Kidney (tissue), 13 donors: ENCODE measurements at regions not wholly inside any gene's neighbourhood (a gene's known extent, or its start where the extent isn't known, plus 50 kb on each side); places are given as distances from the start of the nearest gene placed in this dataset.

Source experiments
- DNase-seq, 5 donors: peaks; one replicate each; pipeline ENCODE4 v3.0.0-alpha.2; 2013 to 2020
- FAIRE-seq: peaks from 2 replicates; lab custom pipeline; 2012; peaks lifted over from hg19 to GRCh38; lab: Jason Lieb, UNC
- H3K27ac ChIP-seq, 2 donors: one replicate each; pipeline ENCODE4 v1.7.0; 2013; ENCODE audit warnings: low read depth in 2 of 2, low read length in 2 of 2, inconsistent platforms in 1 of 2
- H3K27me3 ChIP-seq: one replicate; pipeline ENCODE4 v1.7.1; 2013; ENCODE audit warnings: low read length, inconsistent platforms; ENCODE audit not compliant: control insufficient read depth, insufficient read depth
- H3K36me3 ChIP-seq, 3 donors: one replicate each; pipeline versions ENCODE4 v1.7.0 to v1.7.1; 2013; ENCODE audit warnings: low read length in 3 of 3, control low read depth in 1 of 3, inconsistent platforms in 1 of 3; ENCODE audit not compliant: insufficient read depth in 3 of 3, control insufficient read depth in 2 of 3
- H3K4me1 ChIP-seq, 3 donors: one replicate each; pipeline versions ENCODE4 v1.7.0 to v1.7.1; 2013; ENCODE audit warnings: low read length in 3 of 3, inconsistent platforms in 1 of 3, low read depth in 1 of 3; ENCODE audit not compliant: control insufficient read depth in 2 of 3, insufficient read depth in 2 of 3
- H3K4me3 ChIP-seq, 3 donors: one replicate each; pipeline versions ENCODE4 v1.7.0 to v1.8.1; 2013; ENCODE audit warnings: low read length in 3 of 3, control low read depth in 1 of 3, inconsistent platforms in 1 of 3
- H3K9ac ChIP-seq, 3 donors: one replicate each; pipeline versions ENCODE4 v1.7.0 to v1.7.1; 2013; ENCODE audit warnings: low read length in 3 of 3, control low read depth in 1 of 3, inconsistent platforms in 1 of 3
- H3K9me3 ChIP-seq, 3 donors: one replicate each; pipeline versions ENCODE4 v1.7.0 to v1.7.1; 2013; ENCODE audit warnings: low read length in 3 of 3, control low read depth in 1 of 3, inconsistent platforms in 1 of 3; ENCODE audit not compliant: control insufficient read depth in 2 of 3, insufficient read depth in 1 of 3
- intact Hi-C: fragments of 100-400 bp; cut with DNase I; formaldehyde crosslinking; loops from one replicate; pipeline ENCODE4 v1.11.1; 2022
- TF ChIP-seq, protein P1 (sequence below): IDR thresholded peaks from 3 replicates; pipeline ENCODE4 v1.5.1; 2012; ENCODE audit warnings: mild to moderate bottlenecking, moderate library complexity, borderline replicate concordance; ENCODE audit not compliant: insufficient read depth; ENCODE audit errors: extremely low read depth
- donor health status: control.
- donor health status: control.
- donor health status: control.
- donor health status: control.
- donor health status: control.
- donor health status: DM: yes; HTN: yes; CAD: no.
- donor health status: Normal renal cell carcinoma (clear cell type).

DNA sequence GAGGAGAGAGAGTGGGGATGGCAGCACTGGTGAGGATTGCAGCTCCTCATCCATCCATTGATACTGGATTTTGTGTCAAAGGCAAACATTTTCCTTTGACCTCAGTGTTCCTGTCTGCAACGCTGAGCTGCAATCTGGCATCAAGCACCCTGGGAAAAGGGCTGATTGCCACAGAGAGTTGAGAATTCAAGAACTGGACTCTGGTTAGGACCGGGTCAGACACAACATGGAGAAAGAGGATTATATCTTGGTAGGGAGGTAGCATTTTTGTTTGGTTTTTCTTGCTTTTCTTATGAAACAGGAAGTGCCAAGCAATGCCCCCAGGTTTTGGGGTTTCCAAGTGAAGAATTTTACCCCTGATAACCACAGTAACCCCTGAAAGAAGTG is 81.9 kb upstream of the PKDCC start:
- intact Hi-C loops, result loop anchor here (10.0 kb wide), 1 partner anchor 89 kb away; no protein-coding TSS in a partner anchor
- H3K9me3 ChIP-seq, result no peaks in the 10 kb centered on the region
- peaks cover 25 to 28% (median 26%) of the 10 kb centered on the region in 3 donors for H3K4me1 ChIP-seq
- DNase-seq (no peak), FAIRE-seq (no peak)
- peak overlapping the region; percentile 22 to 74 for H3K27ac ChIP-seq
- no peak overlapping the region for H3K9ac ChIP-seq
- no peak overlapping the region for H3K4me3 ChIP-seq
- H3K36me3 ChIP-seq, result no peaks in the 10 kb centered on the region
- TF ChIP-seq, protein P1, sequence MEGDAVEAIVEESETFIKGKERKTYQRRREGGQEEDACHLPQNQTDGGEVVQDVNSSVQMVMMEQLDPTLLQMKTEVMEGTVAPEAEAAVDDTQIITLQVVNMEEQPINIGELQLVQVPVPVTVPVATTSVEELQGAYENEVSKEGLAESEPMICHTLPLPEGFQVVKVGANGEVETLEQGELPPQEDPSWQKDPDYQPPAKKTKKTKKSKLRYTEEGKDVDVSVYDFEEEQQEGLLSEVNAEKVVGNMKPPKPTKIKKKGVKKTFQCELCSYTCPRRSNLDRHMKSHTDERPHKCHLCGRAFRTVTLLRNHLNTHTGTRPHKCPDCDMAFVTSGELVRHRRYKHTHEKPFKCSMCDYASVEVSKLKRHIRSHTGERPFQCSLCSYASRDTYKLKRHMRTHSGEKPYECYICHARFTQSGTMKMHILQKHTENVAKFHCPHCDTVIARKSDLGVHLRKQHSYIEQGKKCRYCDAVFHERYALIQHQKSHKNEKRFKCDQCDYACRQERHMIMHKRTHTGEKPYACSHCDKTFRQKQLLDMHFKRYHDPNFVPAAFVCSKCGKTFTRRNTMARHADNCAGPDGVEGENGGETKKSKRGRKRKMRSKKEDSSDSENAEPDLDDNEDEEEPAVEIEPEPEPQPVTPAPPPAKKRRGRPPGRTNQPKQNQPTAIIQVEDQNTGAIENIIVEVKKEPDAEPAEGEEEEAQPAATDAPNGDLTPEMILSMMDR, result no peak
- no peaks in the 10 kb centered on the region for H3K27me3 ChIP-seq

DNA sequence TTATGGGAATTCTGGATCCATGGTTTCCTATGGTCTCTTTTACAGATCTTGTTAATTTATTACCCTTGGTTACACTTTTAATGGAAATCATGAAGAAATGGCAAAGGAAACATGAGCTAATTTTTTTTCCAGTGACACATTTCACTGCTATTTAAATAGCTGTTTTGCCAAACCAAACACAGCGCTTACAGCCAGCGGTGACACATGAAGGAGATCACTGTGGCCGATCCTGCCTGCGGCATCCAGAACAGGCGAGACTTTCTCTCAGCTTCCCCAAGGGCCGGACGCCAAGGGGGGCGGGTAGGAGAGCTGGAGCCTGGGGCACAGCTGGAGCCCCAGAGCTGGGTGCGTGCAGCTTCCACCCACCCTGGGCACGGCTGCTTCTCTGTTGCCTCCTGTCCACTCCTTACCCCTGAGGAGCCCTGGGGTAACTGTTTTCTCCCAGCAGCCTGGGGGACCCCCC is 81.4 kb upstream of the PKDCC start:
- Histone ChIP-seq H3K9me3 (no peaks in the 10 kb centered on the region), H3K9ac (peak overlapping the region in 1 of 3 donors; percentile 29), H3K4me1 (peaks cover 25 to 28% (median 26%) of the 10 kb centered on the region in 3 donors), H3K36me3 (no peaks in the 10 kb centered on the region), H3K27ac (peak overlapping the region; percentile 49 to 74), H3K27me3 (no peaks in the 10 kb centered on the region), H3K4me3 (no peak overlapping the region)
- intact Hi-C loops, result loop anchor here (10.0 kb wide), 1 partner anchor 88 kb away; no protein-coding TSS in a partner anchor
- DNase-seq (peak; percentile 75 to 98 (median 88)), FAIRE-seq (no peak)
- TF ChIP-seq, protein P1, result no peak

DNA sequence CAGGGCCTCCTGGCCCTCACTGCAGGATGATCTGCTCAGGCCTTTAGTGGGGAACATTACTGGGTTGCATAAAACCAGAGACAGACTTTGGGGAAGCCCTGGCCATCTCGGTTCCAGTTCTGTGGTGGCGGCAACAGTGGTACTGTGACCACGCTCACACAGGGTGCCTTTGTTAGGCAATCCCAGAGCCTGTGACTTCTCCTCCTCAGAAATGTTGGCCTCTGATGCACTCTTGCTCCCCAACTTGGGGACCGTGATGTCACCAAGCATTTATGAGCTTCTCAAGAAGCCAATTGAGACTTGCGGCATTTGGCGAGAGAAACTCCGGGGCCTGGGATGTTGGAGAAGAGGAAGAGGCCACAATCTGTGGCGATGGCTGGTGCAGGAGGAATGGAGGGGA is 80.9 kb upstream of the PKDCC start:
- H3K9ac ChIP-seq, result peak overlapping the region in 1 of 3 donors; percentile 29
- H3K27ac ChIP-seq, result peak overlapping the region; percentile 49 to 61
- H3K4me1 ChIP-seq, result peaks cover 25 to 28% (median 26%) of the 10 kb centered on the region in 3 donors
- no peaks in the 10 kb centered on the region for H3K36me3 ChIP-seq
- TF ChIP-seq, protein P1, result no peak
- peak in 1 of 5 donors; percentile 77 for DNase-seq
- H3K4me3 ChIP-seq, result no peak overlapping the region
- no peaks in the 10 kb centered on the region for H3K9me3 ChIP-seq
- no peak for FAIRE-seq
- intact Hi-C loops, result loop anchor here (10.0 kb wide), 1 partner anchor 88 kb away; no protein-coding TSS in a partner anchor
- no peaks in the 10 kb centered on the region for H3K27me3 ChIP-seq
